Stomach (tissue), 8 donors: ENCODE measurements at regions not wholly inside any gene's neighbourhood (a gene's known extent, or its start where the extent isn't known, plus 50 kb on each side); places are given as distances from the start of the nearest gene placed in this dataset.

Experiments
- DNase-seq, 2 donors: peaks; one replicate each; pipeline versions ENCODE4 v3.0.0 to v3.0.0-alpha.2; 2013 to 2019
- H3K27ac ChIP-seq, 5 donors: fragments of 200-600 bp in 4 of 5; sonication (generic) in 4 of 5; one replicate each; pipeline ENCODE4 v1.5.1; 2013 to 2019; ENCODE audit warnings: mild to moderate bottlenecking in 1 of 5, moderate library complexity in 1 of 5
- H3K27me3 ChIP-seq, 3 donors: fragments of 200-600 bp; sonication (generic); one replicate each; pipeline ENCODE4 v1.5.1; 2017 to 2019; ENCODE audit warnings: mixed run types in 1 of 3
- H3K36me3 ChIP-seq, 4 donors: fragments of 200-600 bp; sonication (generic); 1 replicate in 3 of 4; 2 replicates in 1 of 4; pipeline ENCODE4 v1.5.1; 2016 to 2019
- H3K4me1 ChIP-seq, 4 donors: fragments of 200-600 bp; sonication (generic); one replicate each; pipeline ENCODE4 v1.5.1; 2016 to 2019
- H3K4me3 ChIP-seq, 4 donors: fragments of 200-600 bp; sonication (generic) in 3 of 4; one replicate each; pipeline ENCODE4 v1.5.1; 2016 to 2019; ENCODE audit warnings: mild to moderate bottlenecking in 1 of 4
- H3K9me3 ChIP-seq, 4 donors: fragments of 200-600 bp; sonication (generic); one replicate each; pipeline ENCODE4 v1.5.1; 2016 to 2019
- CTCF ChIP-seq, 7 experiments: fragments of 450-650 bp in 4 of 7; fragments of 200-600 bp in 3 of 7; sonication (generic) in 3 of 7; IDR thresholded peaks; one replicate each; pipeline ENCODE4 v1.5.1; 2016 to 2019; ENCODE audit warnings: antibody characterized with exemption in 7 of 7, control low read depth in 2 of 7, mild to moderate bottlenecking in 1 of 7
- EP300 ChIP-seq: sonication (generic); formaldehyde crosslinking; IDR thresholded peaks from one replicate; pipeline ENCODE4 v1.6.1; 2017; ENCODE audit warnings: antibody characterized with exemption
- POLR2A ChIP-seq, 4 donors: fragments of 450-650 bp; IDR thresholded peaks; one replicate each; pipeline ENCODE4 v1.6.1; 2016; ENCODE audit warnings: antibody characterized with exemption in 4 of 4, control low read depth in 2 of 4, mild to moderate bottlenecking in 1 of 4, moderate library complexity in 1 of 4
- POLR2AphosphoS5 ChIP-seq, 3 donors: sonication (generic); formaldehyde crosslinking; IDR thresholded peaks; one replicate each; pipeline ENCODE4 v1.6.1; 2016; ENCODE audit warnings: antibody characterized with exemption in 3 of 3
- WGBS, 5 donors: extraction: QIAGEN DNeasy Blood & Tissue Kit in 3 of 5; methylation state at CpG; one replicate each; pipeline versions ENCODE4 v1.1.5 to v1.1.7; 2013 to 2018; 5-methylcytosine and 5-hydroxymethylcytosine counted together
- intact Hi-C: fragments of 100-400 bp; cut with DNase I; formaldehyde crosslinking; loops from one replicate; pipeline ENCODE4 v1.15.1; 2023; ENCODE audit warnings: low total_unique reads
- donor health status: healthy with polysubstance abuse.
- donor health status: Bipolar disorder and iron deficiency.
- donor health status: healthy.

GRCh38 chr3:107975529-107976201 is 115.2 kb downstream of the CD47 start:
- Histone ChIP-seq H3K27ac (no peak overlapping the region), H3K4me1 (peaks cover 2 to 13% (median 5%) of the 10 kb centered on the region in 4 donors), H3K27me3 (no peaks in the 10 kb centered on the region), H3K4me3 (no peak overlapping the region), H3K36me3 (no peaks in the 10 kb centered on the region), H3K9me3 (no peaks in the 10 kb centered on the region)
- no peak for TF ChIP-seq CTCF (IDR thresholded peaks at IDR 0.05)
- no peak for TF ChIP-seq EP300
- no peak for TF ChIP-seq POLR2AphosphoS5 (IDR thresholded peaks at IDR 0.05)
- no peak for TF ChIP-seq POLR2A (IDR thresholded peaks at IDR 0.05)
- no peak for DNase-seq
- WGBS, 5 donors = 83 to 92% (median 87%) methylated on average over 3 of the region's 3 CpGs
- intact Hi-C loops = no loop called here

- Histone ChIP-seq H3K4me1 (peaks cover 9 to 27% (median 13%) of the 10 kb centered on the region in 4 donors), H3K4me3 (no peak overlapping the region), H3K9me3 (no peaks in the 10 kb centered on the region), H3K27ac (no peak overlapping the region), H3K27me3 (no peaks in the 10 kb centered on the region), H3K36me3 (no peaks in the 10 kb centered on the region)
- 83 to 90% (median 88%) methylated on average over 4 of the region's 4 CpGs for WGBS, 5 donors
- DNase-seq = no peak
- intact Hi-C loops = no loop called here
- TF ChIP-seq POLR2A (IDR thresholded peaks at IDR 0.05) (no peak), CTCF (IDR thresholded peaks at IDR 0.05) (no peak), EP300 (no peak), POLR2AphosphoS5 (IDR thresholded peaks at IDR 0.05) (no peak)
These were observed 116.9 kb downstream of the CD47 start for GRCh38 chr3:107973961-107974360.

GRCh38 chr3:107973152-107973551 is 117.7 kb downstream of the CD47 start:
- 83 to 96% (median 94%) methylated on average over 2 of the region's 2 CpGs for WGBS, 5 donors

GRCh38 chr3:107970993-107971580 is 119.7 kb downstream of the CD47 start:
- H3K27me3 ChIP-seq = no peaks in the 10 kb centered on the region
- DNase-seq = no peak
- peak overlapping the region in 3 of 5 donors; percentile 68 to 76 (median 72) for H3K27ac ChIP-seq
- H3K36me3 ChIP-seq = no peaks in the 10 kb centered on the region
- H3K4me1 ChIP-seq = peaks cover 9 to 23% (median 13%) of the 10 kb centered on the region in 4 donors
- WGBS, 5 donors = 31 to 55% (median 48%) methylated on average over 1 of the region's 1 CpG
- H3K4me3 ChIP-seq = no peak overlapping the region
- H3K9me3 ChIP-seq = no peaks in the 10 kb centered on the region
- intact Hi-C loops = no loop called here
- TF ChIP-seq EP300 = no peak
- no peak for TF ChIP-seq POLR2A (IDR thresholded peaks at IDR 0.05)
- no peak for TF ChIP-seq POLR2AphosphoS5 (IDR thresholded peaks at IDR 0.05)
- TF ChIP-seq CTCF (IDR thresholded peaks at IDR 0.05) = no peak

More at GRCh38 chr3:107973152-107973551, 117.7 kb downstream of the CD47 start:
- Histone ChIP-seq H3K4me3 (no peak overlapping the region), H3K36me3 (no peaks in the 10 kb centered on the region), H3K27ac (no peak overlapping the region), H3K9me3 (no peaks in the 10 kb centered on the region), H3K27me3 (no peaks in the 10 kb centered on the region), H3K4me1 (peaks cover 9 to 23% (median 13%) of the 10 kb centered on the region in 4 donors)
- TF ChIP-seq CTCF (IDR thresholded peaks at IDR 0.05) (no peak), POLR2AphosphoS5 (IDR thresholded peaks at IDR 0.05) (no peak), POLR2A (IDR thresholded peaks at IDR 0.05) (no peak), EP300 (no peak)
- no peak for DNase-seq
- intact Hi-C loops = no loop called here
